WTC11 (cell line): ENCODE measurements at regions not wholly inside any gene's neighbourhood (a gene's known extent, or its start where the extent isn't known, plus 50 kb on each side); places are given as distances from the start of the nearest gene placed in this dataset.

Experiments used
- CTCF ChIP-seq: fragments of 200-600 bp; IDR thresholded peaks from 2 replicates; pipeline ENCODE4 v1.8.0; 2022; ENCODE audit warnings: antibody characterized with exemption
- GABPB1 ChIP-seq: sonication (generic); formaldehyde crosslinking; IDR thresholded peaks from 2 replicates; pipeline ENCODE4 v1.8.1; 2023; ENCODE audit warnings: mild to moderate bottlenecking, missing genetic modification reagents
- HMGA2 ChIP-seq: fragments of 250-450 bp; sonication (Bioruptor Pico); IDR thresholded peaks from 2 replicates; pipeline ENCODE4 v1.4.0; 2021; ENCODE audit warnings: mild to moderate bottlenecking, moderate library complexity
- KAT7 ChIP-seq: sonication (generic); formaldehyde crosslinking; IDR thresholded peaks from 2 replicates; pipeline ENCODE4 v1.8.1; 2023; ENCODE audit warnings: missing genetic modification reagents, mild to moderate bottlenecking, borderline replicate concordance

- TF ChIP-seq CTCF: no peak
- TF ChIP-seq GABPB1 (CRISPR knock-in tag): no peak
- no peak for TF ChIP-seq KAT7
- TF ChIP-seq HMGA2 (CRISPR knock-in tag): no peak
These were observed 731.6 kb downstream of the GBE1 start for GRCh38 chr3:81029861-81030260.
